Mesenchymal stem cell (in vitro differentiated cells and primary cell): ENCODE measurements at regions not wholly inside any gene's neighbourhood (a gene's known extent, or its start where the extent isn't known, plus 50 kb on each side); places are given as distances from the start of the nearest gene placed in this dataset.
A peak's percentile ranks its signal among the peaks of the same experiment; 100 is the strongest.

Source experiments
- DNase-seq: peaks from one replicate; pipeline ENCODE4 v3.0.0-alpha.2; 2013
- H2AFZ ChIP-seq: one replicate; pipeline ENCODE4 v1.6.1; 2013; ENCODE audit warnings: low read depth, mild to moderate bottlenecking, control low read depth, inconsistent platforms, low read length, moderate library complexity
- H2AK5ac ChIP-seq: 2 replicates; pipeline ENCODE4 v1.6.1; 2013; ENCODE audit warnings: low read length, moderate library complexity, mild to moderate bottlenecking, inconsistent platforms; ENCODE audit not compliant: severe bottlenecking
- H2BK120ac ChIP-seq: one replicate; pipeline ENCODE4 v1.6.1; 2013; ENCODE audit warnings: low read depth, mild to moderate bottlenecking, inconsistent platforms, low read length, moderate library complexity
- H2BK12ac ChIP-seq, 2 experiments: one replicate each; pipeline ENCODE4 v1.6.1; 2013; ENCODE audit warnings: inconsistent platforms in 2 of 2, low read length in 2 of 2, mild to moderate bottlenecking in 2 of 2, moderate library complexity in 2 of 2, control low read depth in 1 of 2
- H2BK15ac ChIP-seq: one replicate; pipeline ENCODE4 v1.6.1; 2013; ENCODE audit warnings: mild to moderate bottlenecking, low read depth, inconsistent platforms; ENCODE audit not compliant: poor library complexity, severe bottlenecking
- H2BK5ac ChIP-seq: 2 replicates; pipeline ENCODE4 v1.6.1; 2013; ENCODE audit warnings: low read depth, mild to moderate bottlenecking, low read length, control low read depth, inconsistent platforms; ENCODE audit not compliant: poor library complexity, severe bottlenecking
- H3K14ac ChIP-seq, 2 experiments: one replicate each; pipeline ENCODE4 v1.6.1; 2013; ENCODE audit warnings: inconsistent platforms in 2 of 2, low read length in 2 of 2, control low read depth in 1 of 2, mild to moderate bottlenecking in 1 of 2, moderate library complexity in 1 of 2
- H3K18ac ChIP-seq, 2 experiments: one replicate each; pipeline ENCODE4 v1.6.1; 2013; ENCODE audit warnings: inconsistent platforms in 2 of 2, low read length in 2 of 2, control low read depth in 1 of 2, low read depth in 1 of 2, mild to moderate bottlenecking in 1 of 2
- H3K23ac ChIP-seq, 2 experiments: one replicate each; pipeline ENCODE4 v1.6.1; 2013; ENCODE audit warnings: inconsistent platforms in 2 of 2, low read length in 2 of 2, mild to moderate bottlenecking in 2 of 2, moderate library complexity in 2 of 2, control low read depth in 1 of 2
- H3K27ac ChIP-seq: 2 replicates; pipeline ENCODE4 v1.5.1; 2013; ENCODE audit warnings: mild to moderate bottlenecking, moderate library complexity, low read length, control low read depth, inconsistent platforms; ENCODE audit not compliant: poor library complexity, severe bottlenecking
- H3K27me3 ChIP-seq, 2 experiments: 2 replicates each; pipeline versions ENCODE4 v1.6.1 to v1.7.0; 2013; ENCODE audit warnings: low read length in 2 of 2, mild to moderate bottlenecking in 2 of 2, moderate library complexity in 2 of 2, control low read depth in 1 of 2, inconsistent platforms in 1 of 2; ENCODE audit not compliant: control insufficient read depth in 1 of 2, insufficient read depth in 1 of 2
- H3K36me3 ChIP-seq, 2 experiments: 2 replicates each; pipeline versions ENCODE4 v1.6.1 to v1.7.0; 2013; ENCODE audit warnings: low read length in 2 of 2, control low read depth in 1 of 2, inconsistent platforms in 1 of 2, low read depth in 1 of 2, mild to moderate bottlenecking in 1 of 2; ENCODE audit not compliant: insufficient read depth in 2 of 2, control insufficient read depth in 1 of 2
- H3K4ac ChIP-seq, 2 experiments: one replicate each; pipeline ENCODE4 v1.6.1; 2013; ENCODE audit warnings: inconsistent platforms in 2 of 2, low read length in 2 of 2, mild to moderate bottlenecking in 2 of 2, moderate library complexity in 2 of 2, control low read depth in 1 of 2, low read depth in 1 of 2
- H3K4me1 ChIP-seq: 2 replicates; pipeline ENCODE4 v1.6.1; 2013; ENCODE audit warnings: low read depth, low read length, control low read depth; ENCODE audit not compliant: control insufficient read depth, insufficient read depth
- H3K4me2 ChIP-seq: 2 replicates; pipeline ENCODE4 v1.6.1; 2013; ENCODE audit warnings: low read length, mild to moderate bottlenecking, inconsistent platforms; ENCODE audit not compliant: poor library complexity, severe bottlenecking
- H3K4me3 ChIP-seq, 2 experiments: 2 replicates each; pipeline versions ENCODE4 v1.5.1 to v1.7.0; 2013; ENCODE audit warnings: low read length in 2 of 2, mild to moderate bottlenecking in 2 of 2, control low read depth in 1 of 2, low read depth in 1 of 2; ENCODE audit not compliant: insufficient read depth in 1 of 2
- H3K79me1 ChIP-seq: replicated peaks from 2 replicates; pipeline ENCODE4 v1.6.1; 2013; ENCODE audit warnings: mild to moderate bottlenecking, control low read depth, low read length, inconsistent platforms; ENCODE audit not compliant: poor library complexity, severe bottlenecking
- H3K9ac ChIP-seq: 2 replicates; pipeline ENCODE4 v1.7.0; 2013; ENCODE audit warnings: mild to moderate bottlenecking, low read length, moderate library complexity
- H3K9me3 ChIP-seq: 2 replicates; pipeline ENCODE4 v1.7.0; 2013; ENCODE audit warnings: mild to moderate bottlenecking, low read length; ENCODE audit not compliant: control insufficient read depth
- H4K8ac ChIP-seq: one replicate; pipeline ENCODE4 v1.6.1; 2013; ENCODE audit warnings: inconsistent platforms, mild to moderate bottlenecking, low read length, moderate library complexity
- H4K91ac ChIP-seq: one replicate; pipeline ENCODE4 v1.6.1; 2013; ENCODE audit warnings: mild to moderate bottlenecking, low read length, inconsistent platforms
- WGBS: methylation state at CpG from one replicate; pipeline ENCODE4 v1.1.7; 2013; ENCODE audit warnings: mixed read lengths; 5-methylcytosine and 5-hydroxymethylcytosine counted together

DNA sequence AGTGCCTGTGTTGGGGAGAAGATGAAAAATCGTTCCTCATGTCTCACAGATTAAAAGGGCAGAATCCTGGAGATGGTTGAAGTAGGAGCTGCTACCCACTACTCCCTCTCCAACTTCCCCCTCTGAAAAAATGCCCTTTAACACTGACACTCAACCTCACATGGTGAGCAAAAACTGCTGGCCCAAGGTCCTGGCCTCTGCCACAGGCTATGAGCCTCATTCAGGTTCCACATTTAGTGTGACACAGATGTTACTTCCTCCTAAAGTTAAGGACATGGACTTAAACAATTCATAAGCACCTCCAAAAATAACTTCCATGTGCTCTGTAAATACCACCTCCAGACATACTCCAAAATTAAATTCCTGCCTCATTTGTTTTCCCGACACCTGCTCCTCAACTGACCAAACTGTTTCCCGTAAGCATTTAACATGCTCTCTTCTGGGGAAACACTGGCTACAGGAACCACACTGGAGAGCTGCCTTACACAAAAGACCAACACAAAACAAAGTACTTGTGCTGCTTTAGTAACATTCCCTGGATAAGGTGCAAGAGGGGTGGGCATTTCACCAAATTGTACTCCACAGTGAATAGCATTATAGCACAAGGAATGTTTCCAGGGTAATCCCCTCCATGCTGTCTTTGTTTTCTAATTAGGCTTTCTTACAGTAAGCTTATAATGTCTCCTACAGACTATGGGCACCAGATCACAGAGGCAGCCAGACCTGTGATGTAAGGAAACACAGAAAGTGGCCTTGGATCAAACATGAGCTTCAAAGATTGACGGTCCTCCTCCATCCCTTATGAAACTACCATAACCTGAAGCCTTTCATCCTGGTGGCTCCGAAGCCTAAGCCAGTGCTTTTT lies 57.0 kb downstream of the PHLDA1 start:
- H3K27ac ChIP-seq, result no peak overlapping the region
- 96% methylated on average over 5 of the region's 5 CpGs for WGBS
- H3K14ac ChIP-seq, result no peak overlapping the region
- H3K9me3 ChIP-seq, result no peaks in the 10 kb centered on the region
- peak overlapping the region; percentile 71 for H2BK15ac ChIP-seq
- peak overlapping the region; percentile 8 for H4K91ac ChIP-seq
- H3K4me3 ChIP-seq, result no peak overlapping the region
- DNase-seq, result no peak
- H2BK12ac ChIP-seq, result peak overlapping the region; percentile 73 to 95
- no peak overlapping the region for H3K23ac ChIP-seq
- H2BK5ac ChIP-seq, result no peak overlapping the region
- no peak overlapping the region for H4K8ac ChIP-seq
- H3K4me2 ChIP-seq, result no peak overlapping the region
- H3K4ac ChIP-seq, result peak overlapping the region in 1 of 2 experiments; percentile 27
- H2BK120ac ChIP-seq, result peak overlapping the region; percentile 66
- H3K4me1 ChIP-seq, result peaks cover 5% of the 10 kb centered on the region
- no peaks in the 10 kb centered on the region for H3K79me1 ChIP-seq
- peak overlapping the region; percentile 74 to 78 for H3K18ac ChIP-seq
- H3K36me3 ChIP-seq, result no peaks in the 10 kb centered on the region
- H2AFZ ChIP-seq, result no peak overlapping the region
- no peak overlapping the region for H3K9ac ChIP-seq
- no peaks in the 10 kb centered on the region for H3K27me3 ChIP-seq
- H2AK5ac ChIP-seq, result peak overlapping the region; percentile 83

DNA sequence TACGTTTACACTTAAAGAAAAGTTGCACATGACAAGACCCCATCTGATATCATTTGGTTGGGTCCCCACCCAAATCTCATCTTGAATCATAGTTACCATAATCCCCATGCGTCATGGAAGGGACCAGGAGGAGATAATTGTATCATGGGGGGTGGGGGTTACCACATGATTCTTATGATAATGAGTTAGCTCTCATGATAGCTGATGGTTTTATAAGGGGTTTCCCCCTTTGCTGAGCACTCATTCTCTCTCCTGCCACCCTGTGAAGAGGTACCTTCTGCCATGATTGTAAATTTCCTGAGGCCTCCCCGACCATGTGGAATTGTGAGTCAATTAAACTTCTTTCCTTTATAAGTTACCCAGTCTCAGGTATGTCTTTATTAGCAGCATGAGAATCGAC lies 60.3 kb downstream of the PHLDA1 start:
- Histone ChIP-seq H3K9ac (no peak overlapping the region), H2BK5ac (no peak overlapping the region), H3K23ac (no peak overlapping the region), H3K4me3 (no peak overlapping the region), H2AFZ (no peak overlapping the region), H2AK5ac (no peak overlapping the region), H2BK120ac (no peak overlapping the region), H3K14ac (no peak overlapping the region), H3K4ac (no peak overlapping the region), H3K79me1 (no peaks in the 10 kb centered on the region), H4K8ac (no peak overlapping the region), H3K18ac (no peak overlapping the region), H2BK15ac (no peak overlapping the region), H3K4me2 (no peak overlapping the region), H2BK12ac (no peak overlapping the region), H3K4me1 (no peaks in the 10 kb centered on the region), H3K36me3 (no peaks in the 10 kb centered on the region), H3K27me3 (no peaks in the 10 kb centered on the region), H3K9me3 (no peaks in the 10 kb centered on the region), H3K27ac (no peak overlapping the region), H4K91ac (no peak overlapping the region)
- DNase-seq, result no peak
- WGBS, result 98% methylated on average over 3 of the region's 4 CpGs

DNA sequence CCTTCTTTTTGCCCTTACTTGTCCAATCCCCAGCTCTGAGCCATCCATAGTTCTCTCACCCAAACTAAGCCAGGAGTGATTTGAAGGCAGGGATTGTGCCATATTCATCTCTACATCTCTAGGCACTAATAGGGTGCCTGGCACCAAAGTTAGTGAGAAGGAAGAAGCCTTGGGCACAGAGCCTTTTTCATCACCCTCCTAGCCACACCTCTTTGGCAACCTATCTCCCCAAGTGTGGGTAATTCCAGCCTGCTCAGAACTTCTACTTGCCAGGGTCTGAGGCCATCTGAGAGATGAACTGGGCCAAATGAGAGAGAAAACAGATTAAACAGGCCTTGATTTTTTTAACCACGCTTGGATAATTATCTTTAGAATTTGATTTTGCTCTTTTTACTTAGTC lies 61.3 kb downstream of the PHLDA1 start:
- no peaks in the 10 kb centered on the region for H3K27me3 ChIP-seq
- H2AK5ac ChIP-seq, result no peak overlapping the region
- H3K14ac ChIP-seq, result no peak overlapping the region
- no peak overlapping the region for H3K23ac ChIP-seq
- H3K4me3 ChIP-seq, result no peak overlapping the region
- peak overlapping the region; percentile 10 for H4K91ac ChIP-seq
- no peak overlapping the region for H2AFZ ChIP-seq
- no peaks in the 10 kb centered on the region for H3K36me3 ChIP-seq
- H2BK12ac ChIP-seq, result peak overlapping the region in 1 of 2 experiments; percentile 31
- H3K18ac ChIP-seq, result no peak overlapping the region
- no peaks in the 10 kb centered on the region for H3K79me1 ChIP-seq
- no CpG with 5 or more reads among the region's 1 CpG for WGBS
- DNase-seq, result no peak
- no peak overlapping the region for H3K9ac ChIP-seq
- no peak overlapping the region for H3K27ac ChIP-seq
- H2BK5ac ChIP-seq, result no peak overlapping the region
- no peaks in the 10 kb centered on the region for H3K4me1 ChIP-seq
- H3K9me3 ChIP-seq, result no peaks in the 10 kb centered on the region
- no peak overlapping the region for H3K4ac ChIP-seq
- H4K8ac ChIP-seq, result no peak overlapping the region
- no peak overlapping the region for H2BK15ac ChIP-seq
- no peak overlapping the region for H2BK120ac ChIP-seq
- no peak overlapping the region for H3K4me2 ChIP-seq

DNA sequence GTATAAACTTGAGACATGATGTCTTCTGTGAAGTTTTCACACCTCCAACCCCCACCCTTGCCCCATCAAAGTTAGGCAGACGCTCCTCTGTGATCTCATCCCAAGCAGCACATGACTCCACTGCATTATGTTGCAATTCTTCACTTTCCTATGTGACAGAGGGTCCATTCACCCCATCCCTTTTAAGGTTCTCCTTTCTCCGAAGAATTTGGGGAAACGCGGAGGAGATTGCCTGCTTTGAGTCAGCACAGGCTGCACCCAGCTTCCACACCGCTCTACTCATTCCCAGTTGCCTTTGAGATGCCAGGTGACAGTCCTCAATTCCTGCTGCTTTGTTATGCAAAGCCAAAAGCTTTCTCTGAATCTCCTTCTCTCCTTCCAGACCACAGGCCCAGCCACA lies 61.8 kb downstream of the PHLDA1 start:
- peak overlapping the region in 1 of 2 experiments; percentile 51 for H2BK12ac ChIP-seq
- no peaks in the 10 kb centered on the region for H3K9me3 ChIP-seq
- H3K4ac ChIP-seq, result no peak overlapping the region
- H2AFZ ChIP-seq, result no peak overlapping the region
- H3K4me2 ChIP-seq, result no peak overlapping the region
- H3K9ac ChIP-seq, result no peak overlapping the region
- H3K4me3 ChIP-seq, result no peak overlapping the region
- no peaks in the 10 kb centered on the region for H3K36me3 ChIP-seq
- H3K27ac ChIP-seq, result no peak overlapping the region
- H3K27me3 ChIP-seq, result no peaks in the 10 kb centered on the region
- H2BK15ac ChIP-seq, result peak overlapping the region; percentile 39
- peak overlapping the region; percentile 31 for H2AK5ac ChIP-seq
- H2BK120ac ChIP-seq, result no peak overlapping the region
- H3K4me1 ChIP-seq, result no peaks in the 10 kb centered on the region
- 67% methylated on average over 5 of the region's 5 CpGs for WGBS
- no peak overlapping the region for H2BK5ac ChIP-seq
- no peak overlapping the region for H3K23ac ChIP-seq
- no peaks in the 10 kb centered on the region for H3K79me1 ChIP-seq
- peak overlapping the region in 1 of 2 experiments; percentile 60 for H3K18ac ChIP-seq
- no peak overlapping the region for H3K14ac ChIP-seq
- peak; percentile 43 for DNase-seq
- H4K91ac ChIP-seq, result peak overlapping the region; percentile 1
- no peak overlapping the region for H4K8ac ChIP-seq
